PFSK-1 (cell line): ENCODE measurements at regions not wholly inside any gene's neighbourhood (a gene's known extent, or its start where the extent isn't known, plus 50 kb on each side); places are given as distances from the start of the nearest gene placed in this dataset.

Source experiments
- POLR2AphosphoS5 ChIP-seq: IDR thresholded peaks from 2 replicates; pipeline ENCODE4 v1.6.1; 2012; ENCODE audit warnings: low read depth, mild to moderate bottlenecking, control low read depth, low read length, moderate library complexity
- TAF1 ChIP-seq: IDR thresholded peaks from 2 replicates; pipeline ENCODE4 v1.6.1; 2012; ENCODE audit warnings: low read length, control low read depth, borderline replicate concordance; ENCODE audit not compliant: insufficient read depth

DNA sequence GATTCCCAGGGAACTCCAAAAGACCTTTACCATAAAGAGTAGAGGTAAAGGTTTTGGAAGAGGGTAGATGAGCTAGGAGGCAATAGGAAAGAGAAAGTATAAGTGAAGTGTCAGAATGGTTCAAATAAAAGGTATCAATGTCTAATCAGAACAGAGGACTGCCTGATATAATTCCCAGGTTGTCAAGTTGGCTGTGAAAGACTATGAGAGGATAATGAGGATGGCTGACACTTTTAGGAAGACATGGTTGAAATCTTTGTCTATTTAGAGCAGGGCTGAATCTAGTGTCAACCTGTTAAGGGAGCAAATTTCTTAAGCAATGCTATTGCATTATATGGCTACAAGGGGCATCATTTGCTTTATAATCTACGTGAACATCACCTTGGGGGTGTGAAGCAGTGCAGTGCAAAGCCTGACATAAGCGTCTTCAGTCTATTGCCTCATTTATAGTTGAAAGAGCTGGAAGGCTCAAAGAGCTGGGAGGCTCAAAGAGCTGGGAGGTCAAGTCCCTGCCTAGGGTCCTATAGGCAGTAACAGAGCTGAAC is 308.3 kb upstream of the DEPDC1 start:
- TF ChIP-seq POLR2AphosphoS5 (no peak), TAF1 (no peak)
